HG02610 (cell line): ENCODE measurements at regions not wholly inside any gene's neighbourhood (a gene's known extent, or its start where the extent isn't known, plus 50 kb on each side); places are given as distances from the start of the nearest gene placed in this dataset.

Experiments
- ATAC-seq: cut with Tn5 transposase; IDR thresholded peaks from one replicate; pipeline ENCODE4 v1.9.1; 2021; ENCODE audit warnings: mild to moderate bottlenecking, moderate library complexity; ENCODE audit not compliant: unreplicated experiment

DNA sequence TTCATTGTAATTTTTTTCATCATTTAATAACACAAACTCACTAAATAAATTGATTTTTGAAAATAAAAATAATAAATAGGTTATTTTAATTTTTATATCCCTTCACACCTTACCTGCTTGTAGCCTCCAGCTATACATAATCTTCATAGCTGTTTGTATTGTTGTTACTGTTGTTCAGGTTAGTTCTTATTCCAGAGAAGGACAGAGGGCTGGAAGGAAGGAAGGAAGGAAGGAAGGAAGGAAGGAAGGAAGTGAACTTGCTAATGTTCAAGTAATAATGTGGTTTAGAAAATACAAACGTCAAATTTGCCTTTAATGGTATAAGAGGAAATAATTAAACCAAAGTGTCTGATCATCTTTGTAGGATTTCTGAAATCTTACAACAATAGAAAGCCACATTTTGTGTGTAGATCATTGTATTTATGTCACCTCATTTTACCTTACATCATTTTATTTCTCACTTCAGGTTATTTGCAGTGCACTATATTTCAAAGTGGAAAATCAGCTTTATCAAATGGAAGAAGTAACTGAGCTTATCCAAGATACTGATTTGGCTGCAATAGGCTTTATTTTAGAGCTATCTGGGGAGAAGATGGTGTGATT lies 660.0 kb upstream of the CCDC54 start:
- no peak for ATAC-seq

DNA sequence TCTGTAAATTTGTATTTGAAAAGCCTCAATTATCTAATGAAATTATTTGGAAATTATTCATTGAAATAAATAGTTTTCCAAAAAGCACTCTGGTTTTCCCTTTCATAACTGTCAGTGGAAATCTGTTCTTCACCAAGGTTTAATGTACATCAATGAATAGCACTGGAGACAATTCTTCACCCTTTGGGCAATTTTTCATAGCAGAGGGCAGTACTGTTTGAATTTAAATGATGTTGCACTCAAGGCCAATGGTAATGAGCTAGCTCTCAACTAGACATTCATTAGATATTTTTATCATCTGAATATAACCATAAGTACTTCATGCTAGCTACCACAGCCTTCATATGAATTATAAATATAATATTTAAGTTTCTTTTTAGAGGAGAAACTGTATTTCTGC lies 658.2 kb upstream of the CCDC54 start:
- ATAC-seq, result no peak

DNA sequence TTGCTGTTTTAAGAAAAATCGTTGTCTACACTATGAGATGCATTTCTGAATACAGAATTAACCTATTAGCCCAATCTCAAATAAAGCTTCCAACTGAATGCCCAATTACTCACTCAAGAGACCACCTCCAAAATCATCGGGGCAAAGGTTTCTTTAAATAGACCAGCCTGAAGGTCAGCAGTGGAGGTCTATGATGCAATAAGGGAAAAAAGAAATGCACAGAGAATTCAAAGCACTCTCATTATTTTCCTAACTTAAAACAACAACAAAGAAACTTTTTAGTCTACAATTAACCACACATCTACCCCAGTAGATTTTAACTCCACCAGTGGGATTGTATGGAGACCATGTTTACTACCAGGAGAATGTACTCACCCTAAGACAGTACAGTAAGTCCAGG lies 657.7 kb upstream of the CCDC54 start:
- no peak for ATAC-seq

DNA sequence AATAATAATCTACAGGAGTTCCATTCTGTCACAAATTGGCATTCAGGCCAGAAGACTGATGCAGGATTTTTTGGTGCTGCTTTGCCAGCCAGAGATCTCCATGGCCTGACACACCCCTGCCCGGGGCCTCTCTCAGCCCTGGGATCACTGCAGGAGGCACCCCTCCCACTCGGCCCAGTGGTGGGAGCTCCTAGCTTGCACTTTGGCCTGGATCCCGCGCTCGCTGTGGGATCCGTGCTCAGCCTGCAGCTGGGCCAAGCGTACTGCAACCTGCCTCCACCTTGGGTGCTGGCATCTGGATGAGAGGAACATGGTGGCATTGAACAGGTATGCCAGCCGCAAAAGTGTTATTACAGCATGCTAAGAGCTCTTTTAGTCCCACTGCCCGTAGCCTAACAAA lies 656.7 kb upstream of the CCDC54 start:
- no peak for ATAC-seq

DNA sequence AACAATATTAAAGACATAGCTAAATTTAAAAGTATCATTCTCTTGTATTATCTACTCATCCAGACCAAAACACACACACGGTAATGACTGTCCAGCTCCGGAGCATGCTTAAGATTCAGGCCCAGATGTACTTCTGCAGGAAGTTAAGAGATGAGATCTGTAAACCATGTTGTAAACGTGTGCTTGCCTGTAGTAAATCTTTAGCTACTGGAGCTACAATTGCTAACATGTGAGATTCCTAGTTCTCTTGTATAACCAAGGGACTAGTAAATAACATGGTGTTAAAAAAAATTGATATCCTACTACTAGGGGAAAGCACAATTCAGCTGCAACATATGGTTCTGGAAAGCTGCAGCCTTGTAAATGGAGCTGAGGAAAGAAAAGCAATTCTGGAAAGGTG lies 651.7 kb upstream of the CCDC54 start:
- ATAC-seq, result no peak

DNA sequence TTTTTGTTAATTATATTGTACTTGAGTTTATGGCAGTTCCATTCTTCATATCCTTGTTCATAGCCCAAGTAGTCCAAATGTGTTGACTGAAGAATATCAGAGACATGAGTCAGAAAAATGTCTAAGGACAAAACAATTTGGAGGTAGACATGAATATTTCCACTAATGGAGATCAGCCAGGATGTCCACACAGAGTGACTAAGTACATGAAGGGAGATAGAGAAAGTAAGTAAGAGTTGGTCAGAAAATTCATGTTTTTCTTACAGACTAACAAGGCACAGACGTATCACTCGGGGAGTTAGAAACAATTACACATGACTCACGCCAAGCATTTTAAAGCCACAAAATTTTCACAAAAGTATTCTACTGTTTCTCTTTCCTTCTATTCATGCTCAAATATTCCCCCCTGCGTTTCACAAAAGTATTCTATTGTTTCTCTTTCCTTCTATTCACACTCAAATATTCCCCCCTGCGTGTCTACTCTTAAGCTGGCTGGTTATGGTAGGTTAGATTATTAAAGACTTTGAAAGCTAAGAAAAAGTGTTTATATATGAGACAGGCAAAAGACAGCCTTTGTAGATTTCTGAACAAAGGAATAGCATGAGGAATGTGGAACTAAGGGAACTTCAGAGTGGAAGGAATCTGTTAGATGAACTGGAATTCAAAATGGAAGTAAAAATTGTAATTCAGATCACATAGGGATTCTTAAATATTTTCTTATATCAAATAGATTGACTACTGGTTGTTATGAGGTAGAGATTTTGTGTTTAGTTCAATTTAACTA lies 648.7 kb upstream of the CCDC54 start:
- no peak for ATAC-seq

DNA sequence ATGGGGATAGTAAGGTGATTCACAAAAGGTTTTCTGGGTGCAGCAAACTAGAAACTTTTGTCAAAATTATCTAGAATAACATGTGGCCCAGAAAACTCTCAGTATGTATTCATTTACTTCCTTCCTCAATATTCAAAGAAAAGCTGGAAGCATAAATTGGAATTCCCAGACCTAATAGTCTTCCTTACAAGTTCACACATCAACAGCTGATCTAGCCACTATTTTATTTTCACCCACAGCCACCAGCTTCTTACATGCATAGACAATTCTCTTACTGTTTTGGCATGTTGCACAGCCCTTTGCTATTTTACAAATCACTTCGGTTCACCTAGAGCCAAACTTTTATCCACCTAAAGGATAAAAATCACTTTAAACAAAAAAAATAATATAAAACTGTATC lies 647.8 kb upstream of the CCDC54 start:
- no peak for ATAC-seq

DNA sequence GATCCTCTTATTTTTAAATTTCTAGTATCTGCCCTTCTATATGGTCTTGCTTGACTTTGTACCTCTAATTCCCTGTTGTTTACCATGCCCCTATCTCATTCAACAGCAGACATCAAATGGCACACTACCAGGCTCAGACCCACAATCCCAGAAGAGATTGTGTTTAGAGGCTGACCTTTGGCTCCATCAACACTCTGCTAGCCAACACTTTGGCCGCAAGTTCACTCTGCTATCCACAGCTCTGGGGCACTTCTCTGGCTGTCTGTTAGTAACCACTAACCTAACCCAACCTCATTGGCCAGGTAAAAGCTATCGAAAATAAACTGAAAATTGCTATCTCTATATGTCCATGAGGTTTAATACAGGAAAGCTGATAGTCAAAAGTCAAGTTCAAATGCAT lies 646.0 kb upstream of the CCDC54 start:
- no peak for ATAC-seq

DNA sequence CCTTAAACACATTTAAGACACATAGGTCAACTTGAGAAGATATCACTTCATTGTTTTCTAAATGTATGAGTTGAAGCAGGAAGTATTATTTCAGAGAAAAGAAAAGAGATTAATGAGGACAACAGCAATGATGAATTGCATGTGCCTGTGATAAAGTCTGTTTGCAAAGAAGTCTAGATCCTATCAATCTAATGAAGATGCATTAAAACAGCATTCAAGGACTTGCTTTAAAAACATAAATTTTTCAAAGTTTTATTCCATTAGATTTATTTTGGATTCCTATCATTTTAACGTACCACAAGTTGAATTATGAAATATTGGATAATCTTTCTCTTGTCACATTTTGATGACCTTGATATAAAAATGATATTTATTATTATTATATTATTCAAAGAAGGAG lies 642.5 kb upstream of the CCDC54 start:
- ATAC-seq, result no peak

DNA sequence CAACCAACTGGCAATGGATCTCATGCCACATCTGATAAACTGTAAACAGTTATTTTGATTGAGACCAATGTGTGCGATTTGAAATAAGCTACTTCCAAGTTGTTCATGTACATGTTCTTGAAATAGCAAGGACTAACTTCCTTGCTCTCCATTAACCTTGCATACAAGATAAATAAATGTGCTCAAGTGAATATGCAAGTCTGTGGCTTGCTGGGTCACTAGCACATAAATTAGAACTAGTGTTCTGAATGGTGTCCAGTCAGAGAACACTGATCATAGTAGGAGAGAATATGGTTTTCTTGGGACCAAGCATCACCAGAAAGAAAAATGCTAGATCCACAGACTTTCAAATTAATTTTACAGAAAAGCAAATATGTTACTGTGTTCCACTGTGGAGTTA lies 640.0 kb upstream of the CCDC54 start:
- ATAC-seq, result no peak

DNA sequence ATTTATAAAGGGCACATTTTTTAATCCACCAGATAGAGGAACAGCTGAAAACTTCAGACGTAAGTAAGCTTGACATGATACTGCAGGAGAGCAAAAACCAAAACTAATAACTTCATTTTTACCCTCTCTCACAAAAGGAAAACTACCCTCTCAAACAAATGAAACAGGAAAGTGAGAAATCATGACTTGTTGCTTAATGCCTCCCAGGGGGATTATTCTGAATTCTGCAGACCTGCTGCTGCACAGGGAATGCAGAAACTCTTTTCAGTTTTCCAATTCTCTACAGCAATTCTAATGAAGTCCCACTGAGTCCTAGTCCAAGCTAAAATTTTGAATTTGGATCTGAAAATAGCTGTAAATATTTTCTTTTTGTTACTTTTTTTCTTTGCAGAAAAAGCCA lies 637.1 kb upstream of the CCDC54 start:
- ATAC-seq, result no peak

DNA sequence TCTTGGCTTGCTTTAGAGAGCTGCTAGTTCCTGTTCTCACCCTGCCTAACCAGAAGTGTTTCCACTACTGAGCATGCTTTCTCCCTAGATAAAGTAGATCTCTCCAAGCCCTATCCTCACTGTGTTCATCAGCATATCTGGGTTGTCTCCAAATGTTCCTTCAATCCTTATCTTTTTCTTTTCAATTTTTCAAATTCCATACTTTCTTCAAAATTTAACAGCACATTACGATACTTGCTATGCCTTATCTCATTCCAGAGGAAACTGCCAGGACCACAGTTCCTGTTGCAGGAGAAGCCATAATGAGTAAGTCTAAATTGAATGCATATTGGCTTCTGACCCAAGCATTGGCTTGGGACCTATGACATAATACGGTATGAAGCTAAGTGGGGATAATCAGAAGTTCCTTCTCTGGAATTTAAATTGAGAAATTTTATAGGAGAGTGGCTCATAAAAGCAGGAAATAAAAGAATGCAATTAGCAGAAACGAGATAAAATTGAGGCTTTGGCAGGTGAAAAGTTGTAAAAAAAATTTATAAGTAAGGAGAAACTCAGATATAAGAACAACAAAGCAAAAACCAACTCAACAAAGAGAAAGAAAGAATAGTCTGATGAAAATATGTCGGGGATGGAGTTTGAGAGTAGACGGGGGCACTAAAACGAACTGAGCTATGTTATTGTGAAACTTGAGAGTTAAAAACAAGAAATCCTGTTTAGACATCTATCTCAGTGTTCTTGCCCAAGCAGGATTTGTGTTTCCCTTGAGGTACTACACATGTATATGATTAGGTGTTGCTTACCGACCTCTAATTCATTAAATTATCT lies 631.7 kb upstream of the CCDC54 start:
- no peak for ATAC-seq

DNA sequence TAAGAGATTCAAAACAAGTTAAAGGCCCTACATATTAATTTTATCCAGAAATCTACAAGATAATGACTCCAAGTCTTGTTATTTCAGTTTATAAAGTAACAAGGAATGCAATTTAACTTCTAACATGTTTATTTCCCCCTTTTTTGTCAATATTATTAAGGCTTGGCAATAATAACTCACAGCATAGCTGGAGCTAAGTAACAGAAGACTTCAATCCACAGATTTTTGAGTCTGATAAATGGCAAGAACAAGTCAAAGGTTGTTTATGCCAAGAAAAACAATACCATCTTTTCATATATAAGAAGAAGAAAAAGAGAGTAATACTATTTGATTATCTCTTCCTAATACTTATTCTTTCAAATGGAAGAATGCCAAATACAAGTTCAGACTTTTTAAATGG lies 631.0 kb upstream of the CCDC54 start:
- no peak for ATAC-seq

DNA sequence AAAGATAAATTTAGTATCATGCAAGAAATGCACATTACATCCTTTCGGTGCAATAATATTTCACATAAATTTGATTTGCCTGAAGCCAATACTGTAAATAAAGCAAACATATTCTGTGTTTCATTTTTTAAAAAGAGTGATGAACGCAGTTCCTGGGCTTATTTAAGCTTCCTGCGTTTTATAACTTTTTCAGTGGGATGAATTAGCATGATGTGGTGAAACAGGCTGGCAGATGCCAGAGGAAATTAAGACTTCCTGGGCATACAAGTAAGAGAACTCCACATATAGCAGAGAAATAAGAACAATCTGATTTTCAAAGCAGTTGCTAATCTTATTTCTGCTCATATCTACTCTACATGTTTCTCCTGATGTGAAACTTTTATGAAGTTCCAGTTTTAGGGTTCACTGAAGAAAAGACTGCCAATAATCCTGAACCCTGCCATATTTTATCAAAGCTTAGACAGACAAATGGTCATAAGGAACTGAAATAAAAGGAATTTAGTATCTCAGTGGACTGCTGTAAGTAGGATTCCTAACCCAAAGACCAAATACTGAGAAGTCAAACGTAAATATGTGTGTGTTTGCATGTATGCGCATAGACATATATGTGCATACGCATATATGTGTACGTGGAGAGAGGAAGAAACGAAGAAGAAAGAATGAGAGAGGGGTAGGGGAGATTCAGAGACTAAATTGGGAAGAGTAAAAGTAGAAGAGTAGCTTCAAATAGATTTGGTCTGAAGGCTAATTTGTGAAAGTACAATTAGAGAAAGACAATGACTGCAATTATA lies 628.6 kb upstream of the CCDC54 start:
- no peak for ATAC-seq

DNA sequence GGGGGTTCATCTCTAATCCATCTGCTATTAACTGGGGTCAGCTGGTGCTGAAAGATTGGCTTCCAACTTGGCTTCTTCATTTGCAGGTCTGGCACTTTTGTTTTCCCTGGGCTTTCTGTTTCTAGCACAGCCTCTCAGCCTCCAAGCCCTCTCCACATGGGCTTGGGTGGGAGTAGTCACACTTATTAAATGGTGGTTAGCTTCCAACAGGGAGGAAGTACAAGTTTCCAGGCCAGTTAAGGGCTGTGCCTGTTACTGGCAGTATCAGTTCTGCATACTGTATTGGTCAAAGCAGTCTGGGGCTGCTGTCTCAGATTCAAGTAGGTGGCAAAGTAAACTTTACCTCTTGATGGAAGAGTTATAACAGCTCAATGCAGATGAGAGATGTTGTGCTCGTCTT lies 627.1 kb upstream of the CCDC54 start:
- no peak for ATAC-seq

DNA sequence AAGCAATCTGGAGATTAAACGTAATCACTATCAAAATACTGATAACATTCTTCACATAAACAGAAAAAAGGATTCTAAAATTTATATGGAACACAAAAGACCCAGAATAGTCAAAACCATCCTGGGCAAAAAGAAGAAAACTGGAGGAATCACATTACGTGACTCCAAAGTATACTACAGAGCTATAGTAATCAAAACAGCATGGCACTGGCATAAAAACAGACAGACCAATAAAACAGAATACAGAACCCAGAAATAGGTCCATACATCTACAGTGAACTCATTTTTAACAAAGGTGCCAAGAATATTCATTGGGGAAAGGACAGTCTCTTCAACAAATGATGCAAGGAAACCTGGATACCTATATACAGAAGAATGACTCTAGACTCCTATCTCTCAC lies 621.9 kb upstream of the CCDC54 start:
- no peak for ATAC-seq

DNA sequence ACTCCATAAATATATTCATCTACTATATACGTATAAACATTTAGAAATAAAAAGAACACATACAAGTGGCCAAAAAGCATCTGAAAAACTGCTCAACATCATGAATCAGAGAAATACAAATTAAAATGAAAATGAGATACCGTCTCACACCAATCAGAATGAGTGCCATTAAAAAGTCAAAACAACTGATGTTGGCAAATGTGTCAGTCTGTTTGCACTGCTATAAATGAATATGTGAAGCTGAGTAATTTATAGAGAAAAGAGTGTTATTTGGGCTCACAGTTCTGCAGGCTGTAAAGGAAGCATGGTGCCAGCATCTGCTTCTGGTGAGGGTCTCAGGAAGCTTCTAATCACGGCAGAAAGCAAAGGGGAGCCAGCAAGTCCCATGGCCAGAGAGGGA lies 620.3 kb upstream of the CCDC54 start:
- no peak for ATAC-seq

DNA sequence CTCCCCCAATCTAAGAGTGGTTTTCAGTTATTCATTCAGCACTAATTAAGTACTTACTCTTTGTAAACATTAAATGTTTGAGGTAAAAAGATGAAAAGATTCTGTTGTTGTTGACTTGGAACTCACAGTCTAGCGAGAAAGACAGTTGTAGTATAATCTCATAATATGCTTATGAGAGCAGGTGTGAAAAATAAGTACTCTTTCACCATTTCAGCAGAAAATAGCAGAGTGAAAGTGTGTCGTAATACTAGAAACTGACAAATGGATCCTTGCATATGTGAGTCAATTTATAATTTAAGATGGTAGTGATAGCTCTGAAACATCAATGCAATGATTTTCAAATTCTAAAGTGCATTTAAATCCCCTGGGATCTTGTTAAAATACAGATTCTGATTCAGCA lies 618.8 kb upstream of the CCDC54 start:
- ATAC-seq, result no peak

DNA sequence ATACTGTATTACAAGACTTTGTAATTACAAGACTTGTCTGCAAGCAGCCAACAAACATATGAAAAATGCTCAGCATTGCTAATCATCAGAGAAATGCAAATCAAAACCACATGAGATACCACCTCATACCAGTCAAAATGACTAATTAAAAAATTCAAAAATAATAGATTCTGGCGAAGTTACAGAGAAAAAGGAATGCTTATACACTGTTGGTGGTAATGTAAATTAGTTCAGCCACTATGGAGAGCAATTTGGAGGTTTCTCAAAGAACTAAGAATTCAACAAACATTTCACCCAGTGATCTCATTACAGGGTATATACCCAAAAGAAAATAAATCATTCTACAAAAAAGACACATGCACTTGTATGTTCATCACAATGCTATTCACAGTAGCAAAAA lies 617.5 kb upstream of the CCDC54 start:
- no peak for ATAC-seq

DNA sequence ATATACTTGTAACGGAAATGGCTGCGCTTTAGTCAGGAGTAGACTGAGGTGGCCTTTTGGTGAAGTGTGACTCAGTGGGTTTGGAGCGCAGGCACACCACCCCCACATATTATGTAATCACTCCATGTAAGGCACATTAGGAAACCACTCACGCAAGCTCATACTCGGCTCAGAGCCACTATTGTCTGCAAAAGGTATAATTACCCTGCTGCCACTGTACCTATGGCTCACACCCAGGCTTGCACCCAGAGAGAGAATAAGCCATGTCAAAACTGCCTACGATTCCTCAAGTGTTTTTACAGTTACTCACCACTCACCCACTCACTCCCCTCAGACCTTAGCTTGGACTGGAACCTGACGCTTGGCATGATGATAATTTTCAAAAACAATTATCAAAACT lies 611.9 kb upstream of the CCDC54 start:
- ATAC-seq, result no peak

DNA sequence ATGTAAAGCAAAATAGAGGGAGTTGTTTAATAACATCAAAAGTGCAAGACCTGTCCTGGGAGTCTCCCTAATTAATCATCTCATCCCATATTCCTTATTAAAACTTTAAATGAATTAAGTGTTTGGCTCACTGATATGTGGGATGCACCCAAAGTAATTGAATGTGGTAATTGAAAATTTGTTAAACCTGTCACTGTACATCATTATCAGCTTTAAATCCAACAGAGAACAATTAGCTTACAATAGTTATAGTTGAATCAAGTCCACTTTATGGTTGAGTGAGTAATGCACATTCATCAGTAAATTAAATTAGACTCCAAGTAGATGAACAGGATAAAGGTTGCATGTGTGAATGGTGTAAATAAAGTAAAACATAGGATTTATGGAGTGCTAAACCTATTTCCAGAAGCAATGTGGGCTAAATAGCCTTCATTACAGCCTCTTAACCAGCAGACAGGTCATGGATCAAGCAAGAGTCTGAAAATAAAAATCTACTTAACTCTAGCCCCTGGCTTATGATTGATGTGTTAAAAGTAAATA lies 608.2 kb upstream of the CCDC54 start:
- ATAC-seq, result no peak
